Myocyte (in vitro differentiated cells): ENCODE measurements at regions not wholly inside any gene's neighbourhood (a gene's known extent, or its start where the extent isn't known, plus 50 kb on each side); places are given as distances from the start of the nearest gene placed in this dataset.
"Not testable (repeated sequence)": the region's sequence is repeated elsewhere in the genome, so short reads cannot be mapped to it uniquely, and the experiment has no call there.

ENCODE experiments used
- DNase-seq: peaks from one replicate; pipeline ENCODE4 v3.0.0-alpha.2; 2012; ENCODE audit warnings: low read depth

GRCh38 chr2:16093639-16094529 is 153.5 kb downstream of the MYCN start:
- DNase-seq, result no peak

- DNase-seq, result no peak
Observed at GRCh38 chr2:16092861-16093638, 152.7 kb downstream of the MYCN start.

GRCh38 chr2:16091576-16092282 is 151.4 kb downstream of the MYCN start:
- no peak for DNase-seq

GRCh38 chr2:16090650-16091575 is 150.6 kb downstream of the MYCN start:
- no peak for DNase-seq

- DNase-seq, result not testable (repeated sequence)
Observed at GRCh38 chr2:16089491-16089890, 149.1 kb downstream of the MYCN start.

- DNase-seq, result no peak
Observed at GRCh38 chr2:16088802-16089112, 148.4 kb downstream of the MYCN start.

- no peak for DNase-seq
Observed at GRCh38 chr2:16088035-16088801, 147.9 kb downstream of the MYCN start.

- DNase-seq, result not testable (repeated sequence)
Observed at GRCh38 chr2:16086136-16086535, 145.8 kb downstream of the MYCN start.

- DNase-seq, result no peak
Observed at GRCh38 chr2:16085073-16085472, 144.7 kb downstream of the MYCN start.

- no peak for DNase-seq
Observed at GRCh38 chr2:16084274-16084673, 143.9 kb downstream of the MYCN start.

- DNase-seq, result no peak
Observed at GRCh38 chr2:16082276-16082675, 141.9 kb downstream of the MYCN start.

- DNase-seq, result no peak
Observed at GRCh38 chr2:16081316-16082200, 141.2 kb downstream of the MYCN start.

GRCh38 chr2:16080516-16080915 is 140.2 kb downstream of the MYCN start:
- no peak for DNase-seq

- DNase-seq, result no peak
Observed at GRCh38 chr2:16080071-16080470, 139.7 kb downstream of the MYCN start.

GRCh38 chr2:16079637-16080036 is 139.3 kb downstream of the MYCN start:
- no peak for DNase-seq

GRCh38 chr2:16077601-16078000 is 137.3 kb downstream of the MYCN start:
- no peak for DNase-seq

- no peak for DNase-seq
Observed at GRCh38 chr2:16076911-16077310, 136.6 kb downstream of the MYCN start.

GRCh38 chr2:16075045-16076012 is 135.0 kb downstream of the MYCN start:
- DNase-seq, result no peak
